ENCODE measurements at regions not wholly inside any gene's neighbourhood (a gene's known extent, or its start where the extent isn't known, plus 50 kb on each side); places are given as distances from the start of the nearest gene placed in this dataset.
"Not testable (repeated sequence)": the region's sequence is repeated elsewhere in the genome, so short reads cannot be mapped to it uniquely, and the experiment has no call there.

DNA sequence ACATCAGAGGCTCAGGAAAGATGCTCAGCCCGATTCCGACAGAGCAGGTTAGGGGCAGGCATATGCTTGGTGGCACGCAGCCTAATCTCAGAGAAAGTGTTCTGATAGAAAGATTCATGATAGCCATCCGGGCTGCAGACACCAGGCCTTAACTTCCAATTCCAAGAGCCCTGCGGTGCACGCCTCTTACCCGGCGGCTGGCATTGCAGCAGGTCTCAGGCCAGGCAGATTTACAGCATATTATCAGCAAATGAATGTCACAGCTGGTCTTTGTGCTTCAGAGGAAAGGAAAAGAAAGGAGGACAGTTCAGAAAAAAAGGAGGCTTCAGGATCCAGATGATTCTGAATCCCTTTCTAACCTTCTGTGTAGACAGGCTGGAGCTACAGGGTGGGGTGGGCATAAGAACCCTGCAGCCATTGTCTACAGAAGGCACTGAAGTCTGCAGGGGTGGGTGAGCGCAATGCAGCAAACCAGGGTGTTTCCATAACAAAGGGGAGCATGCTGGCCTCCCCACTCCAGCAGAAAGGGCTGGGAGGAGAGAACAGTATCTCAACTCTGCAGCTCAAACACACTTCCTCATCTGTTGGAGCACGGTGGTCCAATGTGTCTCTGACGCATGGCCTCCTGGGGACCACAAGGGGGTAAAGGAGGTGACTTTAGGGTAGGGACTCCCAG is 277.4 kb upstream of the XYLT1 start:
- H3K4me1 Mint-ChIP-seq (ENCODE audit: low read depth): no peaks in the 10 kb centered on the region

DNA sequence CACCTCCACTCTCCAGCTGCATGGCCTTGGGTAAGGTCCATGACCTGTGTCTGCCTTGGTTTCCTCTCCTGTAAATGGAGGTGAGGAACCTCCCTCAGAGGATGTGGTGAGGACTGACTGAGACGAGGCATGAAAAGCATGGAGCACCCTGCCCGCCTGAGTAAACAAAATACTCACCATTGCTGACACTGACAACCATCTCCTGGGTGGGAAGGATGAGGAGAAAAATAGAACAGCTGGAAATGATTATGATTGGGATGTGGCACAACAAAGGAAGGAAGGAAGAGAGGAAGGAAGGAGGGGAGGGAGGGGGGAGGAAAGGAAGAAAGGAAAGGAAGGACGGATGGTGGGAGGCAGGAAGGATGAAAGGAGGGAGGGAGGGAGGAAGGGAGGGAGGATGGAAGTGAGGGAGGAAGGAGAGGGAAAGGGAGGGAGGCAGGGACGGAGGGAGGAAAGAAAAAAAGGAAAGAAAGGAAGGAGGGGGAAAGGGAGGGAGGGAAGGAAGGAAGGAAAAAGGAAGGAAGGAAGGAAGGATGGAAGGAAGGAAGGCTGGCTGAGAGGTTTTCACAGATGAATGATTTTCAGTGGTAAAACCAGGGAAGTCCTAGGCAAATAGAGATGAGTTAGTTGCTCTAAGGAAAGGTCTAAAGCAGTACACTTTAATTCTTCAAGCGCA is 276.5 kb upstream of the XYLT1 start:
- H3K27ac Mint-ChIP-seq: no peak overlapping the region

More for the DNA sequence above, 277.4 kb upstream of the XYLT1 start:
- H3K27me3 Mint-ChIP-seq: peaks cover 4% of the 10 kb centered on the region
- peaks cover 6% of the 10 kb centered on the region for H3K9me3 Mint-ChIP-seq (ENCODE audit: low read depth)
- H3K36me3 Mint-ChIP-seq: no peaks in the 10 kb centered on the region
- no peak overlapping the region for H3K4me3 Mint-ChIP-seq
- H3K27ac Mint-ChIP-seq: no peak overlapping the region

DNA sequence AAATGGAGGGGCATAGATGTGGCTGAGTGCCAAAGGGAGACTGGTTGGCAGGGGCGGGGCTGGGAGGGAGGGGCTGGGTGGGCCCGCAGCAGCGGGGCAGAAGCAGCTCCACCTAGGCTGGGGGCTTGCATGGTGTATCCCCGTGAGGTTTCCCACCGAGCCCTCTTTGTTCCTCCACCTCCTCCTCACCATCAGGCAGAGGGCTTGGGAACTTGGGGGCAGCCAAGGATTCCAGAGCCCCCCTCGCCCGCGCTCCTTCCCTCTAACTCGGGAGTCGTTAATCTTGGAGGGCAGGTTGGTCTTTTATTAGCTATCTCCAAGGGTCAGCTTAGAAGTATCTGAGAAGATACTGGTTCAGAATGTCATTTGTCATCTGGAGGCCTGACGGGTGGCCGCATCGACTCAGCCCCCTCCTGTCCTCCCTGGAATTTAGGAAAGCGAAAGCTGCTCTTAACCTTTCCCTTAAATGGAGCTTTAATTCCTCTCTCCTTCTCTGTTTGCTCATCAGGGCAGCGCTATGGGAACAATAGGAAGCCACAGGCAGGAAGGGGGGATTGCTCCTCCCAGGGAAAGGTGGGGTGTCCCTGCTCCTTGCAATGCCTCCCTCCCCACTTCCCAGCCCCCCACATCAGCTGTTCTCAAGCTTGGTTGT is 274.3 kb upstream of the XYLT1 start:
- H3K9me3 Mint-ChIP-seq (ENCODE audit: low read depth): peaks cover 6% of the 10 kb centered on the region
- no peak overlapping the region for H3K4me3 Mint-ChIP-seq
- H3K27ac Mint-ChIP-seq: no peak overlapping the region
- peaks cover 7% of the 10 kb centered on the region for H3K27me3 Mint-ChIP-seq
- H3K36me3 Mint-ChIP-seq: no peaks in the 10 kb centered on the region
- H3K4me1 Mint-ChIP-seq (ENCODE audit: low read depth): no peaks in the 10 kb centered on the region

More for the DNA sequence above, 276.5 kb upstream of the XYLT1 start:
- peaks cover 6% of the 10 kb centered on the region for H3K9me3 Mint-ChIP-seq (ENCODE audit: low read depth)
- peaks cover 5% of the 10 kb centered on the region for H3K27me3 Mint-ChIP-seq
- H3K4me3 Mint-ChIP-seq: no peak overlapping the region
- H3K36me3 Mint-ChIP-seq: no peaks in the 10 kb centered on the region
- H3K4me1 Mint-ChIP-seq (ENCODE audit: low read depth): no peaks in the 10 kb centered on the region

DNA sequence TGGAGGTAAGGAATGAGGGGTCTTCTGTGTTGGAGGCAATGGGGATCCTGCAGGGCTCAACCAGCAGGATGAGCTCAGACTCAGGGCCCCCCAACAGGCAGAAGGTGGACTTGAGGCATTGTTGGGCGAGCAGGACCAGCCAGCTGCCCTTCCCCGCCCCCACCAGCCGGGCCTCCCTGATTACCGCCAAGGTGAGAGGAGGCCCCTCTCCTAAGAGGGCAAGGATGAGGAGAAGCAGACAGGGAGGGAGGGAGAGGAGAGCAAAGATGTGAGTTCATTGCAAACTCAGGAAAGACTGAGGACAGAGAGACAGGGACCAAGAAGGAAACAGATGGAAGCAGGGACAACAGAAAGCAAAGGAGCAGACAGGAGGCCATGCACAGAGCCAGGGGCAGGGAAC is 272.8 kb upstream of the XYLT1 start:
- no peaks in the 10 kb centered on the region for H3K36me3 Mint-ChIP-seq
- no peak overlapping the region for H3K4me3 Mint-ChIP-seq
- H3K27me3 Mint-ChIP-seq: peaks cover 2% of the 10 kb centered on the region
- H3K27ac Mint-ChIP-seq: no peak overlapping the region
- no peaks in the 10 kb centered on the region for H3K9me3 Mint-ChIP-seq (ENCODE audit: low read depth)
- H3K4me1 Mint-ChIP-seq (ENCODE audit: low read depth): no peaks in the 10 kb centered on the region

DNA sequence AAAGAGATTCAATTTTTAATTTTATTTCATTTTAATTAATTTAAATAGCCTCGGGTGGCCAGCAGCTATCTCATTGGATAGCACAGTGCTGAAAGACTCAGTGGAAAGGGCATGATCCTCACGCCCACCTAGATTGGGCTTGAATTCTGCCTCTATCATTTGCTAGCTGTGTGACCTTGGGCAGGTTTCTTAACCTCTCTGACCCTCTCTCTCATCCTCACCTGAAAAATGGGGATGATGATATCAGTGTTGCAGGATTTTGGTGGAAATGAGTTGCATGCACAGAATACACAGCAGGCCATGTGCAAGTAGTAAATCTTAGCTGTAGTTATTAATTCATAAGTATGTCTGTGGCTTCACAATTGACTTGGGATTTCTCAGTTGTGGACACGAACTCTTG is 272.4 kb upstream of the XYLT1 start:
- no peaks in the 10 kb centered on the region for H3K4me1 Mint-ChIP-seq (ENCODE audit: low read depth)
- no peak overlapping the region for H3K4me3 Mint-ChIP-seq
- no peak overlapping the region for H3K27ac Mint-ChIP-seq
- peaks cover 2% of the 10 kb centered on the region for H3K27me3 Mint-ChIP-seq
- no peaks in the 10 kb centered on the region for H3K36me3 Mint-ChIP-seq
- H3K9me3 Mint-ChIP-seq (ENCODE audit: low read depth): no peaks in the 10 kb centered on the region

DNA sequence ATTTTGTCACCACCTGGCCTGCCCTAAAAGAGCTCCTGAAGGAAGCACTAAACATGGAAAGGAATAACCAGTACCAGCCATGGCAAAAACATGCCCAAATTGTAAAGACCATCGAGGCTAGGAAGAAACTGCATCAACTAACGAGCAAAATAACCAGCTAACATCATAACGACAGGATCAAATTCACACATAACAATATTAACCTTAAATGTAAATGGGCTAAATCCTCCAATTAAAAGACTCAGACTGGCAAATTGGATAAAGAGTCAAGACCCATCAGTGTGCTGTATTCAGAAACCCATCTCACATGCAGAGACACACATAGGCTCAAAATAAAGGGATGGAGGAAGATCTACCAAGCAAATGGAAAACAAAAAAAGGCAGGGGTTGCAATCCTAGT is 264.3 kb upstream of the XYLT1 start:
- H3K27me3 Mint-ChIP-seq; H3K9me3 Mint-ChIP-seq (ENCODE audit: low read depth); H3K36me3 Mint-ChIP-seq; H3K4me1 Mint-ChIP-seq (ENCODE audit: low read depth); H3K27ac Mint-ChIP-seq; H3K4me3 Mint-ChIP-seq: not testable (repeated sequence)

DNA sequence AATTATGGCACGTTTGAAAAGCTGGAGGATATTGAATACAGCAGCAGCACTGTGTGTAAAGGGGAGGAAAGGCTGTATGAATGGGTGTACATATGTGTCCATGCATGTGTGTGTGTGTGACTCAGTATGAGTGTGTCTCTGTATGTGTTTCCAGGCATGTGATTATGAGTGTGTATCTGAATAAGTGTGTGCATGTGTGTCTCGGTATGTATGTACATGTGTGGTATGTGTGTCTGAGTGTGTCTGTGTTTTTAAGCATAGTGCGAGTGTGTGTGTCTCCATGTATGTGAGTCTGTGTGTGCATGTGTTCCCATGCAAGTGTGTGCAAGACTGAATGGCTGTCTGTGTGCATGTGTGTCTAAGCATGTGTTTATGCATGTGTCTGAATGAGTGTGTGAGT is 259.1 kb upstream of the XYLT1 start:
- Mint-ChIP-seq H3K9me3 (ENCODE audit: low read depth) (peaks cover 6% of the 10 kb centered on the region), H3K4me3 (no peak overlapping the region), H3K36me3 (no peaks in the 10 kb centered on the region), H3K4me1 (ENCODE audit: low read depth) (no peaks in the 10 kb centered on the region), H3K27me3 (peaks cover 14% of the 10 kb centered on the region), H3K27ac (no peak overlapping the region)

DNA sequence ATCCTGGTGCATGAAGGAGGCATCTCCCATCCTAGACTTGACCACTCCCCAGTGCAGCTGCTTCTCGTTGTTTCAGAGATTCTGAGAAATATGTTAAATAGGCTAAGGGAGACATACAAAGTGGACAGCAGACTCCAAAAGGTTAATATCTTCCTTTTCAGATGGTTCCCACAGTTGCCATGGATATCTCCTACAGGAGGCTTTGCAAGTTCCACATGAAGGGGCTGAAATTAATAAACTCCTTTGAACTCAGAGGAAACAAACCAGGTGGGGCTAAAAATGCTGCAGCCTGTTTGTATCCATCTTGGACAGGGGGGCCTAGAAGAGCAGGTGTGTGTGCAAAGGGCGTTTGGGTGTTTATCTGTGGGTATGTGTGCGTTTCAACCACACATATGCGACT is 257.4 kb upstream of the XYLT1 start:
- H3K4me1 Mint-ChIP-seq (ENCODE audit: low read depth): no peaks in the 10 kb centered on the region
- H3K27ac Mint-ChIP-seq: no peak overlapping the region
- peaks cover 6% of the 10 kb centered on the region for H3K9me3 Mint-ChIP-seq (ENCODE audit: low read depth)
- H3K27me3 Mint-ChIP-seq: peaks cover 11% of the 10 kb centered on the region
- no peak overlapping the region for H3K4me3 Mint-ChIP-seq
- H3K36me3 Mint-ChIP-seq: no peaks in the 10 kb centered on the region

DNA sequence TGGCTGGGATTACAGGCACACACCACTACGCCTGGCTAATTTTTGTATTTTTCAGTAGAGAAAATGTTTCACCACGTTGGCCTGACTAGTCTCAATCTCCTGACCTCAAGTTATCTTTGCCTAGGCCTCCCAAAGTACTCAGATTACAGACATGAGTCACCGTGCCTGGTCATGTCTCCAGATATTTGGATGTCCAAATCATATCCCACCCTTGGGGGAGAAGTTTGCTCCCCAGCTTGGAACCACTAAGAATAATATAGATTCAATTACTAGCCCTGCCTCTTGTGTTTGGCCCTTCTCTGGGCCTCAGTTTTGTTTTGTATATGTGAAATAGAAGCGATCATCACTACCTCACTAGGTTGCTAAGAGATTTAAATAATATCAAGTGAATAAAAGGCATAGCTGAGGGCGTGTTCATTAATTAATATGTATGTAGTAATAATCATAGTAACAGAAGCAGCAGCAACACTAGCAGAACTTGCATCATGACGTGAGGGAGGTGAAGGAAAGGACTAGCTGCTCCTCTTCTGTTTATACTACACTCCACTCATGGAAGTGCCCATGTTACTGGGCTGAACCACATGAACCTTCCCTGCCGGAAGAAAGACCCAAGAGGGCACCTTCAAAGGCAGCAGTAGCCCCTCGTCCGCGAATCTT is 253.6 kb upstream of the XYLT1 start:
- no peaks in the 10 kb centered on the region for H3K36me3 Mint-ChIP-seq
- peaks cover 7% of the 10 kb centered on the region for H3K27me3 Mint-ChIP-seq
- no peak overlapping the region for H3K27ac Mint-ChIP-seq
- no peaks in the 10 kb centered on the region for H3K9me3 Mint-ChIP-seq (ENCODE audit: low read depth)
- no peak overlapping the region for H3K4me3 Mint-ChIP-seq
- no peaks in the 10 kb centered on the region for H3K4me1 Mint-ChIP-seq (ENCODE audit: low read depth)

DNA sequence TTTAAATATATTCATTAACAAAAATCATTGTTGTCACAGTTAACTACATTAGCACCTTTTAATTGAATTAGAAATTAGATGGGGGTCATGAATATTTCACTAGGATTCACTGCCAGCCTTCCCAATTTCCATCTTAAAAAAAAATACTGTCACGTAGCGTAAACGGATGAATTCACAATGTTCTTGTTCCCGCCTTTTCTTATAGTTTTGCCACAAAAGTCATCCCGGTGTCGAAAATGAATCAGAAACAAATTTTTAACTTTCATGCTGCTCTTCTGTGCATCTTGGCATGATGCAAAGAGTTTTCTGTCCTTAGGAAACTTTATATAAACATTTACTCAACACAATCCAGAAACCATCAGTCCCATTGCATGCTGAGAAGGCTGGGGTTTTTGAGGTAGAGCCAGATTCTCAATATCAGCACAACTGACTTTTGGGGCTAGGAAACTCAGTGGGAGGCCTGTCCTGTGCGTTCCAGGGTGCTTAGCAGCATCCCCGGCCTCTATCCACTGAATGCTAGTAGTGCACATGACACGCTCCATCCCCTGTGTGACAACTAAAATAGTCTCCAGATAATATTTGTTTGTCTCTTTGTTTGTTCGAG is 252.9 kb upstream of the XYLT1 start:
- no peak overlapping the region for H3K4me3 Mint-ChIP-seq
- no peak overlapping the region for H3K27ac Mint-ChIP-seq
- H3K36me3 Mint-ChIP-seq: no peaks in the 10 kb centered on the region
- H3K9me3 Mint-ChIP-seq (ENCODE audit: low read depth): no peaks in the 10 kb centered on the region
- peaks cover 7% of the 10 kb centered on the region for H3K27me3 Mint-ChIP-seq
- H3K4me1 Mint-ChIP-seq (ENCODE audit: low read depth): no peaks in the 10 kb centered on the region

DNA sequence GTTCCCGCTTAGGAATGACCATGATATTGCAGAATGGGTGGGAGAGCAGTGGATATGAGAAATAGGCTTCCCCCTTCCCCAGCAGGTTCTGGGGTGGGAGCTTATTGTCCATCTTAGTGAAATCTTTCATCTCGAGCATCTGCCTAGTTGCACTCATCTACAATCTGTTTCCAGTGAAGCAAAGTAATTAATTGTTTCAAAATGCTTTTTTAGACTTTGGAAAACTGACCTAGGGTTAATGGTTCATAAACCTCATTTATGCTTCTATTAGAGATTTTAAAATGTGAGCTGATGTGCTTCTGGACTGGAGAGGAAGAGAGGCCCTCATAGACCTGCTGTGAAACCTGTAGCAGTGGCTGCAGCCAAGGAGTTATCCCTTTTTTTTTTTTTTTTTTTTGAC is 247.7 kb upstream of the XYLT1 start:
- no peaks in the 10 kb centered on the region for H3K36me3 Mint-ChIP-seq
- no peak overlapping the region for H3K27ac Mint-ChIP-seq
- H3K4me3 Mint-ChIP-seq: no peak overlapping the region
- H3K27me3 Mint-ChIP-seq: peaks cover 7% of the 10 kb centered on the region
- no peaks in the 10 kb centered on the region for H3K4me1 Mint-ChIP-seq (ENCODE audit: low read depth)
- H3K9me3 Mint-ChIP-seq (ENCODE audit: low read depth): no peaks in the 10 kb centered on the region

DNA sequence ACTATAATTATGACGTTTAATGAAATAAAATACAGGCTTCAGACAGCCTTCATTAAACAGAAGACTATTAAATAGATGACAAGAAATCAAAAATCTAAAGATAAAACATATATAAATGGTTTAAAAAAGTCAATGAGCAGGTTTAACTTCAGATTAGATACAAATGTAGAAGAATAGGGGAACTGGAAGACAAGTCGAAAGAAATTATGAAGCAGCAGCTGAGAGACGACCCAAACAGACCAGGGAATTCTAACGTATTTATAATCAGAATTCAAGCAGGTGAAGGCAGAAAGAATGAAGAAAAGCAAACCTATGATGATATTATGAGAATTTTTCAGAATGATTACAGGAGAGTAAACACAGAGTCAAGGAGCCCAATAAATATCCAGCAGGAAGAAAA is 235.1 kb upstream of the XYLT1 start:
- H3K4me1 Mint-ChIP-seq (ENCODE audit: low read depth): no peaks in the 10 kb centered on the region
- H3K4me3 Mint-ChIP-seq: no peak overlapping the region

DNA sequence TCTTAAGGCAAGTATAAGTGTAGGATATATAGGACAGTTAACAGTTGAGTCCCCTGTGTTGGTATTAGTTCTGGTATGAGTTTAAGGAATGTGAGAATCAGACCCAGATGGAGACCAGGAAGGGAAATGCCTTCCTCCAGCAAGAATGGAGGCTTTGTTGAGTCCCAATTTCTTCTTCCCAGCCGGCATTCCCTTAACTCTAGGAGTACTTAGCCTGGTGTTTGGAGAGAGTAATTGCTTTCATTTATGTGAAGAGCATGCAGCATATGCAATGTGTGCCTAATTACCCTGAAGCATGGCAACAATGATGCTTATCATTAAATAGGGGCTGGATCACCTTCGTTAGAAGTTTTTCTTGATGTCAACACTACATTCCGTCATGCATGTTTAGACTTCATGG is 225.9 kb upstream of the XYLT1 start:
- Mint-ChIP-seq H3K4me1 (ENCODE audit: low read depth) (no peaks in the 10 kb centered on the region), H3K36me3 (no peaks in the 10 kb centered on the region), H3K4me3 (no peak overlapping the region), H3K27me3 (peaks cover 14% of the 10 kb centered on the region), H3K9me3 (ENCODE audit: low read depth) (no peaks in the 10 kb centered on the region), H3K27ac (no peak overlapping the region)

More for the DNA sequence above, 235.1 kb upstream of the XYLT1 start:
- H3K27me3 Mint-ChIP-seq: peaks cover 3% of the 10 kb centered on the region
- H3K36me3 Mint-ChIP-seq: no peaks in the 10 kb centered on the region
- H3K9me3 Mint-ChIP-seq (ENCODE audit: low read depth): no peaks in the 10 kb centered on the region
- H3K27ac Mint-ChIP-seq: no peak overlapping the region

DNA sequence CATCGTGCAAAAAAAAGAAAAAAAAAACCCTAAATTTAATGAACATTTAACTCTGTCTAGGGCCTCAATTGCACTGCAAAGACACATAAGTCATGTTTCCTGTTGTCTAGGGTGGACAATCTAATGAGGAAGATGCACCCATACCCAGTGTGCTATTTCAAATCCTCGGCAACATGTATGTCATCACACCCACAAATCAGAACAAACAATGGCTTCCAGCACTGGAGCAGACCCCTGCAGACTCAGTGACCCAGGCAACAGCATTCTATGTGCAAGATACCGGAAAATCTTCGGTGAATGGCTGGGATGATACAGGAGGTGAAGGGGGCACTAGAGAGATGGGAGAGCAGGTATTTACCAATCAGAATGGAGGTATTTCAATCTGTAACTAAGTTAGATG is 221.7 kb upstream of the XYLT1 start:
- peaks cover 9% of the 10 kb centered on the region for H3K27me3 Mint-ChIP-seq
- no peaks in the 10 kb centered on the region for H3K9me3 Mint-ChIP-seq (ENCODE audit: low read depth)
- no peaks in the 10 kb centered on the region for H3K4me1 Mint-ChIP-seq (ENCODE audit: low read depth)
- no peak overlapping the region for H3K27ac Mint-ChIP-seq
- no peak overlapping the region for H3K4me3 Mint-ChIP-seq
- no peaks in the 10 kb centered on the region for H3K36me3 Mint-ChIP-seq

DNA sequence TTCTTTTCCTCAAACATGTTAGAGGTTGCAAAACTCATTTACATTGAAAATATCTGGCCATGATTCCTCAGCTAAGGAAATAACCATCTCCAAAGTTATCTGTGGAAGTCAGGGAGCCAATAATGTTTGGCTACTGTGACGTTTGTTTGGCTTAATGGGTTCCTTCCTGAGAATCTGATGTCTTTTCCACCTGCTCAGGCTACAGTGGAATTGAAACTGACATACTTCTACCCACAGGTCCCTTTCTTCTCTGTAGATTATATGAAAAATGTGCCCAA is 221.1 kb upstream of the XYLT1 start:
- no peaks in the 10 kb centered on the region for H3K9me3 Mint-ChIP-seq (ENCODE audit: low read depth)
- H3K27me3 Mint-ChIP-seq: peaks cover 12% of the 10 kb centered on the region
- H3K4me1 Mint-ChIP-seq (ENCODE audit: low read depth): no peaks in the 10 kb centered on the region
- no peak overlapping the region for H3K27ac Mint-ChIP-seq
- H3K36me3 Mint-ChIP-seq: no peaks in the 10 kb centered on the region
- no peak overlapping the region for H3K4me3 Mint-ChIP-seq

Measured in activated naive CD8-positive, alpha-beta T cell (primary cell).